SK-N-SH (cell line): ENCODE measurements at regions not wholly inside any gene's neighbourhood (a gene's known extent, or its start where the extent isn't known, plus 50 kb on each side); places are given as distances from the start of the nearest gene placed in this dataset.

Experiments used
- CTCF ChIA-PET: fragments of 300-600, 350-600 bp; formaldehyde crosslinking; extraction: SDS; loops from one replicate; lab custom pipeline; 2021; lab: Yijun Ruan, JAX
- POLR2A ChIA-PET: fragments of 350-600 bp; sonication (Branson Sonifier 250); formaldehyde crosslinking; extraction: SDS; loops from one replicate; lab custom pipeline; 2020; ENCODE audit warnings: antibody characterized with exemption, inconsistent platforms; lab: Yijun Ruan, JAX
- DNase-seq: peaks from one replicate; pipeline ENCODE4 v3.0.0; 2012
- H2AFZ ChIP-seq: fragments of 200-600 bp; sonication (generic); 2 replicates; pipeline ENCODE4 v1.8.1; 2016; ENCODE audit warnings: antibody characterized with exemption, mild to moderate bottlenecking, low read depth
- H3F3A ChIP-seq: fragments of 200-600 bp; sonication (generic); replicated peaks from 2 replicates; pipeline ENCODE3; 2016; ENCODE audit warnings: antibody characterized with exemption, mild to moderate bottlenecking; ENCODE audit not compliant: insufficient read depth
- H3K27ac ChIP-seq, 2 experiments: fragments of 200-500 bp in 1 of 2; fragments of 200-600 bp in 1 of 2; sonication (Bioruptor generic) in 1 of 2; sonication (generic), shearing (Covaris generic) in 1 of 2; 2 replicates each; pipeline versions ENCODE4 v1.5.1 to v1.6.1; 2014 to 2016; ENCODE audit warnings: low read depth in 2 of 2, inconsistent platforms in 1 of 2, low read length in 1 of 2, mild to moderate bottlenecking in 1 of 2, mixed read lengths in 1 of 2
- H3K27me3 ChIP-seq: fragments of 200-600 bp; sonication (generic), shearing (Covaris generic); 2 replicates; pipeline ENCODE4 v1.6.1; 2016; ENCODE audit warnings: mixed run types; ENCODE audit not compliant: insufficient read depth
- H3K36me3 ChIP-seq, 2 experiments: fragments of 200-500 bp in 1 of 2; fragments of 200-600 bp in 1 of 2; sonication (Bioruptor generic) in 1 of 2; sonication (generic) in 1 of 2; replicated peaks in 1 of 2; 2 replicates each; pipeline versions ENCODE3 to v1.5.1; 2014 to 2016; ENCODE audit warnings: low read length in 1 of 2, mild to moderate bottlenecking in 1 of 2; ENCODE audit not compliant: insufficient read depth in 2 of 2, control insufficient read depth in 1 of 2
- H3K4me1 ChIP-seq, 2 experiments: fragments of 200-500 bp in 1 of 2; fragments of 200-600 bp in 1 of 2; sonication (Bioruptor generic) in 1 of 2; sonication (generic), shearing (Covaris generic) in 1 of 2; 2 replicates each; pipeline versions ENCODE4 v1.5.1 to v1.6.1; 2014 to 2016; ENCODE audit warnings: low read depth in 1 of 2, low read length in 1 of 2, mixed run types in 1 of 2; ENCODE audit not compliant: insufficient read depth in 2 of 2, control insufficient read depth in 1 of 2
- H3K4me2 ChIP-seq: fragments of 200-600 bp; sonication (generic), shearing (Covaris generic); 2 replicates; pipeline ENCODE4 v1.6.1; 2017; ENCODE audit warnings: mixed run types
- H3K4me3 ChIP-seq, 2 experiments: fragments of 200-500 bp in 1 of 2; fragments of 200-600 bp in 1 of 2; sonication (Bioruptor generic) in 1 of 2; sonication (generic), shearing (Covaris generic) in 1 of 2; 2 replicates each; pipeline versions ENCODE4 v1.5.1 to v1.8.1; 2014 to 2016; ENCODE audit warnings: low read depth in 2 of 2, inconsistent platforms in 1 of 2, low read length in 1 of 2, mild to moderate bottlenecking in 1 of 2, mixed read lengths in 1 of 2, moderate library complexity in 1 of 2
- H3K79me2 ChIP-seq: fragments of 200-600 bp; sonication (generic); 2 replicates; pipeline ENCODE4 v1.8.1; 2017; ENCODE audit warnings: mild to moderate bottlenecking; ENCODE audit not compliant: insufficient read depth
- H3K9ac ChIP-seq: fragments of 200-600 bp; sonication (generic); 2 replicates; pipeline ENCODE4 v1.6.1; 2017; ENCODE audit warnings: mixed run types
- H3K9me2 ChIP-seq: fragments of 200-600 bp; sonication (generic); 2 replicates; pipeline ENCODE4 v1.6.1; 2017; ENCODE audit warnings: mixed run types
- H3K9me3 ChIP-seq: fragments of 200-600 bp; sonication (generic); 2 replicates; pipeline ENCODE4 v1.6.1; 2017; ENCODE audit warnings: mixed run types, mild to moderate bottlenecking, moderate library complexity
- H4K20me1 ChIP-seq: fragments of 200-600 bp; sonication (generic); 2 replicates; pipeline ENCODE4 v1.6.1; 2017; ENCODE audit warnings: mild to moderate bottlenecking, mixed run types; ENCODE audit not compliant: insufficient read depth
- CHD2 ChIP-seq: fragments of 150-350 bp; IDR thresholded peaks from 2 replicates; pipeline ENCODE4 v1.6.1; 2018; ENCODE audit warnings: low read length; ENCODE audit not compliant: partially characterized antibody
- CTCF ChIP-seq: fragments of 200-600 bp; sonication (generic); IDR thresholded peaks from 2 replicates; pipeline ENCODE4 v1.6.1; 2017; ENCODE audit warnings: antibody characterized with exemption, mild to moderate bottlenecking, moderate library complexity
- ELF1 ChIP-seq: IDR thresholded peaks from 2 replicates; pipeline ENCODE4 v1.4.0; 2012
- EZH2phosphoT487 ChIP-seq: fragments of 200-600 bp; sonication (generic); IDR thresholded peaks from 2 replicates; pipeline ENCODE4 v1.6.1; 2017; ENCODE audit warnings: low read depth, mixed run types, mild to moderate bottlenecking, antibody characterized with exemption, moderate library complexity, borderline replicate concordance
- FOXJ3 ChIP-seq: sonication (generic); formaldehyde crosslinking; IDR thresholded peaks from 2 replicates; pipeline ENCODE4 v1.5.1; 2020; ENCODE audit warnings: mild to moderate bottlenecking, missing genetic modification reagents
- FOXM1 ChIP-seq: IDR thresholded peaks from 2 replicates; pipeline ENCODE4 v1.4.0; 2012; ENCODE audit warnings: low read depth, mild to moderate bottlenecking
- GABPA ChIP-seq: IDR thresholded peaks from 2 replicates; pipeline ENCODE4 v1.4.0; 2012; ENCODE audit warnings: low read depth, mild to moderate bottlenecking
- GATA2 ChIP-seq: sonication (generic); formaldehyde crosslinking; IDR thresholded peaks from 2 replicates; pipeline ENCODE4 v1.5.0; 2020; ENCODE audit warnings: mild to moderate bottlenecking, missing genetic modification reagents
- IRF3 ChIP-seq: fragments of 150-350 bp; IDR thresholded peaks from 2 replicates; pipeline ENCODE4 v1.6.1; 2016; ENCODE audit warnings: mild to moderate bottlenecking, low read depth, low read length
- NRF1 ChIP-seq: IDR thresholded peaks from 2 replicates; pipeline ENCODE4 v1.6.1; 2012; ENCODE audit warnings: low read depth, mild to moderate bottlenecking, low read length
- PBX3 ChIP-seq: IDR thresholded peaks from 2 replicates; pipeline ENCODE4; 2012
- RAD21 ChIP-seq: IDR thresholded peaks from 2 replicates; pipeline ENCODE4 v1.6.1; 2012; ENCODE audit warnings: mild to moderate bottlenecking, low read length
- RCOR1 ChIP-seq: fragments of 150-350 bp; IDR thresholded peaks from 2 replicates; pipeline ENCODE4 v1.6.1; 2017; ENCODE audit warnings: antibody characterized with exemption, low read length
- RXRA ChIP-seq: IDR thresholded peaks from 2 replicates; pipeline ENCODE4 v1.4.0; 2012; ENCODE audit warnings: low read depth, mild to moderate bottlenecking, borderline replicate concordance
- SMC3 ChIP-seq: IDR thresholded peaks from 2 replicates; pipeline ENCODE4 v1.6.1; 2012; ENCODE audit warnings: low read depth, low read length, improper control_type of control experiment
- TCF12 ChIP-seq: IDR thresholded peaks from 2 replicates; pipeline ENCODE4 v1.4.0; 2012
- TEAD4 ChIP-seq: IDR thresholded peaks from 2 replicates; pipeline ENCODE4 v1.4.0; 2012; ENCODE audit warnings: mild to moderate bottlenecking, borderline replicate concordance; ENCODE audit not compliant: insufficient read depth
- ZBTB33 ChIP-seq: IDR thresholded peaks from 2 replicates; pipeline ENCODE4 v1.4.0; 2012; ENCODE audit warnings: low read depth, borderline replicate concordance
- WGBS: methylation state at CpG from one replicate; pipeline ENCODE4 v1.1.6; 2017; ENCODE audit warnings: low lambda C conversion rate; 5-methylcytosine and 5-hydroxymethylcytosine counted together

DNA sequence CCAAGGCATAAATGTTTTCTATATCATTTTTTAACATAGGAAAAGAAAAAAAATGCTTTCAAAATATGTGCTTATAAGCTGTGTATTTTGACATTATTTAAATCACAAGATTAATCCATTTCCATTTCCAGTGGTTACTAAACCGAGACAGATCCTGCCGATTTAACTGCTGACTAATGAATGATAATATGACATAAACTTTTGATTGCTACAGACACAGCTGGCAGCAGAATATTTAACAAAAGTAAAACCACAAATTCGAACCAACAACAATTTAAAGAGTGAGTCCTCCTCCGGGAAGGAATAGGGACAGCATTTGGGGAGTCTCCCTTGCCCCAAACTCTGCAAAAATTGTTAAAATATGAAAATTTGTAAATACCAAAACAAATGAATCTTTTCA, 401.3 kb upstream of the DAB2 start:
- Histone ChIP-seq H3K79me2 (no peaks in the 10 kb centered on the region), H3K4me3 (no peak overlapping the region), H4K20me1 (no peaks in the 10 kb centered on the region), H3K27ac (no peak overlapping the region), H3F3A (no peaks in the 10 kb centered on the region), H3K9me3 (no peaks in the 10 kb centered on the region), H3K4me2 (no peak overlapping the region), H3K9ac (no peak overlapping the region), H3K9me2 (no peaks in the 10 kb centered on the region), H3K36me3 (no peaks in the 10 kb centered on the region), H2AFZ (no peak overlapping the region), H3K4me1 (no peaks in the 10 kb centered on the region), H3K27me3 (no peaks in the 10 kb centered on the region; the same call in 1 of the 2 replicates)
- ChIA-PET CTCF (no interaction called here), POLR2A (no interaction called here)
- WGBS: 5% methylated on average over 4 of the region's 4 CpGs
- DNase-seq: no peak
- no peak for TF ChIP-seq TEAD4
- TF ChIP-seq SMC3: no peak
- no peak for TF ChIP-seq CTCF

GRCh38 chr5:39825301-39825700, 400.5 kb upstream of the DAB2 start:
- H3K4me2 ChIP-seq: no peak overlapping the region
- H3K79me2 ChIP-seq: no peaks in the 10 kb centered on the region
- no peak overlapping the region for H3K9ac ChIP-seq
- DNase-seq: no peak
- no peaks in the 10 kb centered on the region for H3K4me1 ChIP-seq
- WGBS: 25% methylated on average over 3 of the region's 3 CpGs
- no peak overlapping the region for H3K27ac ChIP-seq
- no peaks in the 10 kb centered on the region for H3F3A ChIP-seq
- no peak overlapping the region for H3K4me3 ChIP-seq
- ChIA-PET POLR2A (no interaction called here), CTCF (interaction anchor here (0.8 kb wide), 1 partner anchor 27 kb away, joined by 3 read pairs; no protein-coding TSS in a partner anchor)
- no peaks in the 10 kb centered on the region for H3K9me3 ChIP-seq
- H3K9me2 ChIP-seq: no peaks in the 10 kb centered on the region
- H3K27me3 ChIP-seq: no peaks in the 10 kb centered on the region; the same call in 1 of the 2 replicates
- H3K36me3 ChIP-seq: no peaks in the 10 kb centered on the region
- TF ChIP-seq FOXM1: no peak
- no peak for TF ChIP-seq ELF1
- no peak overlapping the region for H2AFZ ChIP-seq
- no peaks in the 10 kb centered on the region for H4K20me1 ChIP-seq

GRCh38 chr5:39822020-39822419, 397.2 kb upstream of the DAB2 start:
- no peaks in the 10 kb centered on the region for H3F3A ChIP-seq
- no peaks in the 10 kb centered on the region for H3K36me3 ChIP-seq
- whole genome bisulfite sequencing: 31% methylated on average over 1 of the region's 1 CpG
- H3K4me3 ChIP-seq: no peak overlapping the region
- no peak overlapping the region for H3K9ac ChIP-seq
- H3K4me2 ChIP-seq: no peak overlapping the region
- ChIA-PET CTCF (no interaction called here), POLR2A (no interaction called here)
- no peaks in the 10 kb centered on the region for H3K27me3 ChIP-seq
- DNase-seq: no peak
- H3K27ac ChIP-seq: no peak overlapping the region
- no peaks in the 10 kb centered on the region for H3K79me2 ChIP-seq
- no peaks in the 10 kb centered on the region for H3K4me1 ChIP-seq
- H3K9me2 ChIP-seq: no peaks in the 10 kb centered on the region
- TF ChIP-seq EZH2phosphoT487: no peak
- TF ChIP-seq GABPA: no peak
- no peak for TF ChIP-seq CHD2
- no peak for TF ChIP-seq RAD21
- no peak for TF ChIP-seq ZBTB33
- TF ChIP-seq NRF1: no peak
- TF ChIP-seq TCF12: no peak
- TF ChIP-seq RCOR1: no peak
- no peak for TF ChIP-seq RXRA
- TF ChIP-seq IRF3: no peak
- TF ChIP-seq PBX3: no peak
- no peak for TF ChIP-seq SMC3
- no peak for TF ChIP-seq GATA2
- no peak for TF ChIP-seq FOXJ3
- H4K20me1 ChIP-seq: no peaks in the 10 kb centered on the region
- no peak overlapping the region for H2AFZ ChIP-seq
- no peaks in the 10 kb centered on the region for H3K9me3 ChIP-seq
